ENCODE measurements at regions not wholly inside any gene's neighbourhood (a gene's known extent, or its start where the extent isn't known, plus 50 kb on each side); places are given as distances from the start of the nearest gene placed in this dataset.

DNA sequence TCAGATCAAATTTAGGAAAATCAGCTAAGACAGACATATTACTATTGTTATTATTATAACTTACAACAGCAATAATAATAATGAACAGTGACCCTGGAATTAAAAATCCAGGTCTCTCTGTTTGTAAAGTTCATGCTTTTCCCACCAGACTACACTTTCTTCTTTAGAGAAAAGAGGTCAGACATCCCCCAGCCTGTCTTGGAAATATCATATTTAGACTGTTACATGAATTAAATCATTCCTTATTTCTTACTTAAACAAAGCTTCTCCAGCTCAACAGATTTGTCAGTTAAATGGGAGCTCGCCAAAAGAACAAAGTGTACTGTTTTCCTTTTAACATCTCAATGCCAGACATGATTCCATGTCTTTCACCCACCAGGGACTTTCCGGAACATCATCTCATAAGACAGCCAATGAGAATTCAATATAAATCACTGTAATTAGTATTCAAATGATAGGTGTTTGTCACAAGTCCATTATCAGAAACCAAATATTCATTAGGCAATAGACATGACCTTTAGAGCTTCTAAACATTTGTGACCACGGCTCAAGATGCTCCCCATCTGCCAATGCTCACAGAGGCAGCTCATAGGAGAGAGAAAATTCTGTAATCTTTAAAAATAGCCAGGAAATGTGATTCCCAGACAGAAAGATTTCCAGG is 351.9 kb downstream of the ENC1 start:
- DNase-seq (no peak), ATAC-seq (replicated peaks in 1 of 4) (no peak)
- Histone ChIP-seq H3K27me3 (replicated peaks in 1 of 2; ENCODE audit: control insufficient read depth in 2 of 2, extremely low read depth in 1 of 2, insufficient read depth in 2 of 2, low read length in 1 of 2) (peaks cover 0 to 3% of the 10 kb centered on the region in 2 experiments), H3K36me3 (ENCODE audit: control insufficient read depth in 2 of 2, extremely low read depth in 1 of 2, insufficient read depth in 1 of 2, low read length in 1 of 2) (no peaks in the 10 kb centered on the region), H3K27ac (ENCODE audit: low read length) (no peak overlapping the region), H3K4me1 (ENCODE audit: control insufficient read depth in 1 of 2, extremely low read depth in 1 of 2, insufficient read depth in 2 of 2, low read length in 2 of 2) (no peaks in the 10 kb centered on the region), H3K4me3 (ENCODE audit: control insufficient read depth in 1 of 2, extremely low read depth in 1 of 2, low read length in 1 of 2) (no peak overlapping the region), H3K9me3 (no peaks in the 10 kb centered on the region)
- Mint-ChIP-seq H3K9me3 (no peaks in the 10 kb centered on the region), H3K4me1 (no peaks in the 10 kb centered on the region), H3K36me3 (no peaks in the 10 kb centered on the region), H3K27me3 (peaks cover 21 to 23% of the 10 kb centered on the region in 2 donors), H3K27ac (no peak overlapping the region), H3K4me3 (no peak overlapping the region)
- ChIA-PET POLR2A (no interaction called here), CTCF (no interaction called here)
- 40% methylated on average over 1 of the region's 3 CpGs for WGBS (ENCODE audit: insufficient coverage)

DNA sequence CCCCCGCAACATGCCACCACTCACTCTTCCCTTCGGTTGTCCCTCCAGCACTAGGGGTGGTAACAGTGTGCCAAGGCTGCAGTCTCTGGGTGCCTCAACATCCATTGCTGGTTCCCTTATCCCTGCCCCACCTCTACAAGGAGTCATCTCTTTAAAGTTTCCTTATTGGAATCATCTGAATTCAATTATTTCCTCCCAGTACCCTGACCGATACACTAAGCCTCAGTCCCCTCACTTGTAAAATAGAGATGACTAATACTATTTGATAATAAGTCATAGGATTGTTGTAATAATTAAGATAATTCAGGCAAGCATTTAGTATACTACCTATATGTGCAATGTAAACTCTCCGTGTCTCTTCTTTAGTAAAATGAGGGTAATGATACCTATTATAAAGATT is 352.5 kb downstream of the ENC1 start:
- no peaks in the 10 kb centered on the region for H3K4me1 ChIP-seq (ENCODE audit: control insufficient read depth in 1 of 2, extremely low read depth in 1 of 2, insufficient read depth in 2 of 2, low read length in 2 of 2)
- POLR2A ChIA-PET = no interaction called here
- DNase-seq (no peak), ATAC-seq (replicated peaks in 1 of 4) (no peak)
- no peak overlapping the region for H3K27ac ChIP-seq (ENCODE audit: low read length)
- H3K9me3 ChIP-seq = no peaks in the 10 kb centered on the region
- no peaks in the 10 kb centered on the region for H3K9me3 Mint-ChIP-seq
- no peak overlapping the region for H3K4me3 ChIP-seq (ENCODE audit: control insufficient read depth in 1 of 2, extremely low read depth in 1 of 2, low read length in 1 of 2)
- H3K27me3 Mint-ChIP-seq = peaks cover 21 to 26% of the 10 kb centered on the region in 2 donors
- 83% methylated on average over 1 of the region's 4 CpGs for WGBS (ENCODE audit: insufficient coverage)
- no peak overlapping the region for H3K27ac Mint-ChIP-seq
- no peaks in the 10 kb centered on the region for H3K36me3 ChIP-seq (ENCODE audit: control insufficient read depth in 2 of 2, extremely low read depth in 1 of 2, insufficient read depth in 1 of 2, low read length in 1 of 2)
- no peaks in the 10 kb centered on the region for H3K4me1 Mint-ChIP-seq
- no peaks in the 10 kb centered on the region for H3K36me3 Mint-ChIP-seq
- no peak overlapping the region for H3K4me3 Mint-ChIP-seq
- CTCF ChIA-PET = no interaction called here
- H3K27me3 ChIP-seq (replicated peaks in 1 of 2; ENCODE audit: control insufficient read depth in 2 of 2, extremely low read depth in 1 of 2, insufficient read depth in 2 of 2, low read length in 1 of 2) = peaks cover 0 to 3% of the 10 kb centered on the region in 2 experiments

DNA sequence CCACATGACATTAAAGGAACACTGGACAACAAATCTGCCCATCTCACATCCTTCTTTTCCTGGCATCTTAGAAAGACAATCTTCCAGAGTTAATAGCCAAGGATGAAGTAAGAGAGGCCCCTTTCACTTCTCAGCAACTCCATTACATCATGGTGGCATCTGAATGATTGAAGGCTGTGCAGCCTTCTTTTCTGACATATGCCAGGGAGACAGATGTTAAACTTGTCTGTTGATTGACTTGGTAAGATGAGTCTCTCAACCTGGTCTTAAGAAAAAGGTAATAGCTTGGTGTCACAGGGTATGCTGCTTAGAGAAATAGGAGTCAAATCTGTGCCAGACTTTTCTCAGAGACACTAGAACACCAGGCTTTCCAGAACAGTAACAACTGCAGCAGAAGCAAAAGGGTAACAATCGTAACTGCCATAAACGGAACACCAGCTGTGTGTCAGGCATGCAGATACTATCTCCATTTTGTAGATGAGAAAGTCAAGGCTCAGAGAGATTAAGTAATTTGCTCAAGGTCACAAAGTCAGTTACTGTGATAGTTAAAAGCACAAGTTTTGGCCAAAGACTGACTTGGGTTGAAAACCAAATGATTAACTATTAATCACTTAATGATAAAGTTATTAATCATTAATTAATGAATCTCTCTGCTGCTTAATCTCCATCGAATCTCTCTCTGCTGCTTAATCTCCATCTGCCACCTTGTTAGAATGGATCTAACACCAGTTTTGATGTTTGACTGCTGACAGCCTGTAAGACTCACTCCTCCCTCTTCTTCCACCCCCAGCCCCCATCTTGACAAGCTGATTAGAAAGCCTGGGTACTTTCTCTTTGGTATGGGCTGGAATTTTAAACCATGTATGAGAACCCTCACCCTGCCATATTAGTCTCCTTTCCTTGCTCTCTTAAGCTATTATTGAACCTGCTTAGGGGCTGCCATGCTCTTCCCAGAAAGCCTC is 353.5 kb downstream of the ENC1 start:
- 79% methylated on average over 2 of the region's 3 CpGs for WGBS (ENCODE audit: insufficient coverage)
- no peaks in the 10 kb centered on the region for H3K4me1 ChIP-seq (ENCODE audit: control insufficient read depth in 1 of 2, extremely low read depth in 1 of 2, insufficient read depth in 2 of 2, low read length in 2 of 2)
- no peaks in the 10 kb centered on the region for H3K9me3 Mint-ChIP-seq
- no peak overlapping the region for H3K4me3 Mint-ChIP-seq
- no peak overlapping the region for H3K27ac Mint-ChIP-seq
- no peak for DNase-seq
- no peaks in the 10 kb centered on the region for H3K9me3 ChIP-seq
- no peak overlapping the region for H3K27ac ChIP-seq (ENCODE audit: low read length)
- ChIA-PET POLR2A (no interaction called here), CTCF (interaction anchor here in 1 of 2 donors (0.6 kb wide), 1 partner anchor 1348 kb away, joined by 3 read pairs; no protein-coding TSS in a partner anchor)
- H3K36me3 Mint-ChIP-seq = no peaks in the 10 kb centered on the region
- no peak for ATAC-seq (replicated peaks in 1 of 4)
- no peaks in the 10 kb centered on the region for H3K4me1 Mint-ChIP-seq
- H3K4me3 ChIP-seq (ENCODE audit: control insufficient read depth in 1 of 2, extremely low read depth in 1 of 2, low read length in 1 of 2) = no peak overlapping the region
- H3K27me3 Mint-ChIP-seq = peaks cover 21 to 26% of the 10 kb centered on the region in 2 donors
- H3K27me3 ChIP-seq (replicated peaks in 1 of 2; ENCODE audit: control insufficient read depth in 2 of 2, extremely low read depth in 1 of 2, insufficient read depth in 2 of 2, low read length in 1 of 2) = peaks cover 0 to 3% of the 10 kb centered on the region in 2 experiments
- H3K36me3 ChIP-seq (ENCODE audit: control insufficient read depth in 2 of 2, extremely low read depth in 1 of 2, insufficient read depth in 1 of 2, low read length in 1 of 2) = no peaks in the 10 kb centered on the region

DNA sequence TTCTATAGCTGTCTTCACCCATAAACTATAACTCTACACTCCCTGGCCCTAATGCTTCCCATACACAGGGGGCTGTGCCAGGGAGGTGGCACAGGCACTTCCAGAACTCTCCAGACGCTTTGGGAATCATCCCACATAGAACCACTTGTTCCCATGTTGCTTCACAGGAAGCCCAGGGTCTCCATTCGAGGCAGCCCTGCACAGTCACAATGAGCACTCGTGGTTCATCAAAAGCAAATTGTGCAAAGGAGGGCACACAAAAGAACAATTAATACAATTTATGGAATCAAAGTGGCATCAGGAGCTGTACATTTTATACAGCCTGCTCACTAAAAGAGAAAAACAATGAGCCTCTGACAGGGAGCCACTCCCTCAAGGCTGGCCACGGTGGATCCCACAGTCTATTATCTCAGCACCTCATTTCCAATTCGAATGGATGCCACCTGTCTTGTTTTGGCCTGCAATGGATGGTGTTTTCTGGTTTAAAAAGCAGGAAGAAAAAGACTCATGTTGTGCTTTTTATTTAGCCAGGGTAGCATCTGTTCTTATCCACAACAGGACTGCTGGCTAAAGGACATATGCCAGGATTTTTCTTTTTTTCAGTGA is 354.8 kb downstream of the ENC1 start:
- Histone ChIP-seq H3K9me3 (no peaks in the 10 kb centered on the region), H3K36me3 (ENCODE audit: control insufficient read depth in 2 of 2, extremely low read depth in 1 of 2, insufficient read depth in 1 of 2, low read length in 1 of 2) (no peaks in the 10 kb centered on the region), H3K4me3 (ENCODE audit: control insufficient read depth in 1 of 2, extremely low read depth in 1 of 2, low read length in 1 of 2) (no peak overlapping the region), H3K4me1 (ENCODE audit: control insufficient read depth in 1 of 2, extremely low read depth in 1 of 2, insufficient read depth in 2 of 2, low read length in 2 of 2) (no peaks in the 10 kb centered on the region), H3K27ac (ENCODE audit: low read length) (no peak overlapping the region), H3K27me3 (replicated peaks in 1 of 2; ENCODE audit: control insufficient read depth in 2 of 2, extremely low read depth in 1 of 2, insufficient read depth in 2 of 2, low read length in 1 of 2) (peaks cover 0 to 3% of the 10 kb centered on the region in 2 experiments)
- no peaks in the 10 kb centered on the region for H3K36me3 Mint-ChIP-seq
- ChIA-PET CTCF (no interaction called here), POLR2A (no interaction called here)
- H3K9me3 Mint-ChIP-seq = no peaks in the 10 kb centered on the region
- no peak overlapping the region for H3K4me3 Mint-ChIP-seq
- H3K27ac Mint-ChIP-seq = no peak overlapping the region
- WGBS (ENCODE audit: insufficient coverage) = 77% methylated on average over 3 of the region's 5 CpGs
- no peak for ATAC-seq (replicated peaks in 1 of 4)
- peaks cover 20 to 26% of the 10 kb centered on the region in 2 donors for H3K27me3 Mint-ChIP-seq
- DNase-seq = no peak
- H3K4me1 Mint-ChIP-seq = no peaks in the 10 kb centered on the region

DNA sequence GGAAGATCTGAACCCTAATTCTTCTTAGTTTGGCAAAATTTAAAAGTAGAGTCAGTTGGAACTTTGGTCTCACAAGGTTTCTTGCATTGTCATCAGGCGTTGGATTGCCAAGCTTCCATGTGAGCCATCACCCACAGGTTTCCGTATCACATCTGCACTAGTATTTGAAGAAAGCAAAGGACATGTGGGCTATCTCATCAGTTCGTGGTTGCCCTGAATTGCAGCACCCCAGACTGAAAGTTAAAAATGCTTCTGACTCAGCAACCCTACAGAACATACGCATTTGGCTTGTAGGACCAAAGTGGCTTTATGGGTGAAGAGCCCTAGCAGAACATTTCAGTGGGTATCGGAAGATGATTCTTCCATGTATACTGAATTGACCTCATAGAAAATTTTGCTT is 358.0 kb downstream of the ENC1 start:
- DNase-seq (no peak), ATAC-seq (replicated peaks in 1 of 4) (no peak)
- POLR2A ChIA-PET = no interaction called here
- H3K27ac Mint-ChIP-seq = no peak overlapping the region
- H3K4me1 Mint-ChIP-seq = no peaks in the 10 kb centered on the region
- Histone ChIP-seq H3K27me3 (replicated peaks in 1 of 2; ENCODE audit: control insufficient read depth in 2 of 2, extremely low read depth in 1 of 2, insufficient read depth in 2 of 2, low read length in 1 of 2) (peaks cover 0 to 3% of the 10 kb centered on the region in 2 experiments), H3K27ac (ENCODE audit: low read length) (no peak overlapping the region), H3K9me3 (no peaks in the 10 kb centered on the region), H3K36me3 (ENCODE audit: control insufficient read depth in 2 of 2, extremely low read depth in 1 of 2, insufficient read depth in 1 of 2, low read length in 1 of 2) (no peaks in the 10 kb centered on the region), H3K4me3 (ENCODE audit: control insufficient read depth in 1 of 2, extremely low read depth in 1 of 2, low read length in 1 of 2) (no peak overlapping the region), H3K4me1 (ENCODE audit: control insufficient read depth in 1 of 2, extremely low read depth in 1 of 2, insufficient read depth in 2 of 2, low read length in 2 of 2) (no peaks in the 10 kb centered on the region)
- CTCF ChIA-PET = no interaction called here
- H3K9me3 Mint-ChIP-seq = no peaks in the 10 kb centered on the region
- H3K4me3 Mint-ChIP-seq = no peak overlapping the region
- 20% methylated on average over 1 of the region's 5 CpGs for WGBS (ENCODE audit: insufficient coverage)
- peaks cover 17 to 18% of the 10 kb centered on the region in 2 donors for H3K27me3 Mint-ChIP-seq
- no peaks in the 10 kb centered on the region for H3K36me3 Mint-ChIP-seq

DNA sequence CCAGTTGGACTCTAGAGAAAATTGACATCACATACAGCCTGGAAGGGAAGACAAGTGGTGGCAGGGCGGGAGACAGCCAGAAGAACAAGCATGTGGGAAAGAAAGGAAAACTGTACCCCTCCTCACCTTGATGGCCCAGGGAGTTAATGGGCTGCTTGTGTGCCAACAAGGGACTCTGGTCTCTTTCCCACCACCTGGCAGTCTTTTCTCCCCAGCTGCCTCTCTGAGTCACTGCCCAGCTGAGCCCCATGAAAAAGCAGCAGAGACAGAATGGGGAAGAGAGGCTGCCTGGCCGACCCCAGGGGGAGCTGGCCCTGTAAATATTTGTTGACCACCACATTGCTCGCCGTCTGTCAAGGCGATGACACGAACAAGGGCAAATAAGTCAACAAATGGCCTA is 359.4 kb downstream of the ENC1 start:
- peaks cover 0 to 4% of the 10 kb centered on the region in 2 experiments for H3K27me3 ChIP-seq (replicated peaks in 1 of 2; ENCODE audit: control insufficient read depth in 2 of 2, extremely low read depth in 1 of 2, insufficient read depth in 2 of 2, low read length in 1 of 2)
- H3K4me1 ChIP-seq (ENCODE audit: control insufficient read depth in 1 of 2, extremely low read depth in 1 of 2, insufficient read depth in 2 of 2, low read length in 2 of 2) = no peaks in the 10 kb centered on the region
- DNase-seq (no peak), ATAC-seq (replicated peaks in 1 of 4) (no peak)
- Mint-ChIP-seq H3K9me3 (no peaks in the 10 kb centered on the region), H3K4me3 (no peak overlapping the region), H3K36me3 (no peaks in the 10 kb centered on the region), H3K27me3 (peaks cover 22 to 26% of the 10 kb centered on the region in 2 donors), H3K4me1 (no peaks in the 10 kb centered on the region), H3K27ac (no peak overlapping the region)
- no peaks in the 10 kb centered on the region for H3K36me3 ChIP-seq (ENCODE audit: control insufficient read depth in 2 of 2, extremely low read depth in 1 of 2, insufficient read depth in 1 of 2, low read length in 1 of 2)
- no peaks in the 10 kb centered on the region for H3K9me3 ChIP-seq
- POLR2A ChIA-PET = no interaction called here
- no peak overlapping the region for H3K4me3 ChIP-seq (ENCODE audit: control insufficient read depth in 1 of 2, extremely low read depth in 1 of 2, low read length in 1 of 2)
- CTCF ChIA-PET = no interaction called here
- 87% methylated on average over 4 of the region's 6 CpGs for WGBS (ENCODE audit: insufficient coverage)
- H3K27ac ChIP-seq (ENCODE audit: low read length) = no peak overlapping the region

Data from T-cell (primary cell).